HG03039 (cell line): ENCODE measurements at regions not wholly inside any gene's neighbourhood (a gene's known extent, or its start where the extent isn't known, plus 50 kb on each side); places are given as distances from the start of the nearest gene placed in this dataset.
"Not testable (repeated sequence)": the region's sequence is repeated elsewhere in the genome, so short reads cannot be mapped to it uniquely, and the experiment has no call there.

Experiments
- ATAC-seq: cut with Tn5 transposase; IDR thresholded peaks from one replicate; pipeline ENCODE4 v1.9.1; 2021; ENCODE audit warnings: mild to moderate bottlenecking, moderate library complexity; ENCODE audit not compliant: unreplicated experiment

GRCh38 chr2:57251495-57251894 is 795.1 kb upstream of the VRK2 start:
- not testable (repeated sequence) for ATAC-seq

- ATAC-seq: not testable (repeated sequence)
Measured at GRCh38 chr2:57276408-57276807, 770.2 kb upstream of the VRK2 start.

GRCh38 chr2:57278451-57278850 is 768.2 kb upstream of the VRK2 start:
- no peak for ATAC-seq

GRCh38 chr2:57291209-57291608 is 755.4 kb upstream of the VRK2 start:
- ATAC-seq: no peak

- no peak for ATAC-seq
Measured at GRCh38 chr2:57296795-57297517, 749.6 kb upstream of the VRK2 start.

- ATAC-seq: no peak
Measured at GRCh38 chr2:57313678-57314077, 732.9 kb upstream of the VRK2 start.

GRCh38 chr2:57314682-57315081 is 731.9 kb upstream of the VRK2 start:
- no peak for ATAC-seq

GRCh38 chr2:57330447-57330846 is 716.2 kb upstream of the VRK2 start:
- ATAC-seq: no peak

GRCh38 chr2:57333221-57333620 is 713.4 kb upstream of the VRK2 start:
- ATAC-seq: no peak

- ATAC-seq: no peak
Measured at GRCh38 chr2:57343391-57344006, 703.1 kb upstream of the VRK2 start.

GRCh38 chr2:57368190-57368589 is 678.4 kb upstream of the VRK2 start:
- no peak for ATAC-seq

- ATAC-seq: no peak
Measured at GRCh38 chr2:57370882-57371585, 675.6 kb upstream of the VRK2 start.

- no peak for ATAC-seq
Measured at GRCh38 chr2:57372237-57372984, 674.2 kb upstream of the VRK2 start.

GRCh38 chr2:57373530-57373929 is 673.1 kb upstream of the VRK2 start:
- no peak for ATAC-seq

- ATAC-seq: no peak
Measured at GRCh38 chr2:57376985-57377384, 669.6 kb upstream of the VRK2 start.

- ATAC-seq: no peak
Measured at GRCh38 chr2:57386305-57386704, 660.3 kb upstream of the VRK2 start.

GRCh38 chr2:57396355-57397098 is 650.1 kb upstream of the VRK2 start:
- no peak for ATAC-seq

- ATAC-seq: no peak
Measured at GRCh38 chr2:57397550-57398360, 648.9 kb upstream of the VRK2 start.

GRCh38 chr2:57399057-57399456 is 647.5 kb upstream of the VRK2 start:
- no peak for ATAC-seq

- ATAC-seq: no peak
Measured at GRCh38 chr2:57402096-57402495, 644.5 kb upstream of the VRK2 start.
